PC-3 (cell line): ENCODE measurements at regions not wholly inside any gene's neighbourhood (a gene's known extent, or its start where the extent isn't known, plus 50 kb on each side); places are given as distances from the start of the nearest gene placed in this dataset.

Source experiments
- CTCF ChIP-seq: fragments of 300-600 bp; sonication (generic); conservative IDR thresholded peaks from 2 replicates; pipeline ENCODE4 v1.5.1; 2017; ENCODE audit warnings: antibody characterized with exemption, low read depth, mild to moderate bottlenecking, low read length
- EZH2 ChIP-seq: fragments of 300-600 bp; sonication (generic); IDR thresholded peaks from one replicate; pipeline ENCODE4 v1.6.1; 2017; ENCODE audit warnings: antibody characterized with exemption, mild to moderate bottlenecking, low read length; ENCODE audit not compliant: unreplicated experiment

GRCh38 chr5:3912790-3913189 is 317.2 kb downstream of the IRX1 start:
- TF ChIP-seq CTCF (no peak), EZH2 (no peak)
